Mononuclear cell (primary cell): ENCODE measurements at regions not wholly inside any gene's neighbourhood (a gene's known extent, or its start where the extent isn't known, plus 50 kb on each side); places are given as distances from the start of the nearest gene placed in this dataset.
"Not testable (repeated sequence)": the region's sequence is repeated elsewhere in the genome, so short reads cannot be mapped to it uniquely, and the experiment has no call there.

Source experiments
- H3K27me3 ChIP-seq: 2 replicates; pipeline ENCODE4 v1.6.0; 2011; ENCODE audit warnings: low read length, control low read depth; ENCODE audit not compliant: insufficient read depth
- H3K4me1 ChIP-seq: 2 replicates; pipeline ENCODE4 v1.5.1; 2011; ENCODE audit warnings: mild to moderate bottlenecking, low read length, control low read depth; ENCODE audit not compliant: insufficient read depth
- H3K4me3 ChIP-seq: 2 replicates; pipeline ENCODE4 v1.5.1; 2011; ENCODE audit warnings: mild to moderate bottlenecking, low read length, moderate library complexity
- H3K9me3 ChIP-seq: 2 replicates; pipeline ENCODE4 v1.5.1; 2011; ENCODE audit warnings: low read depth, mild to moderate bottlenecking, control low read depth, low read length

DNA sequence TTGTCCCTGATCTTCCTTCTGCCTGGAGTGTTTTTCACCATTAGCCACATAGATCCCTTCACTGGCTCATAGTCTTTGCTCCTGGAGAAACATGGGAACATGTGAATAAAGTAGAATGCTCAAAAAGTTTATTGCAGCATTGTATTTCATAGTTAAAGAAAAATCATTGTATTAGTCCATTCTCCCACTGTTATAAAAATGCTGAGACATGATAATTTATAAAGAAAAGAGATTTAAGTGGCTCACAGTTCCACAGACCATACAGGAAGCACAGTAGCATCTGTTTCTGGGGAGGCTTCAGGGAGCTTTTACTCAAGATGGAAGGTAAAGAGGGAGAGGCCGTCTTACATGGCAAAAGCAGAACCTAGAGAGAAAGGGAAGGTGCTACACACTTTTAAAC lies 238.3 kb upstream of the OR4E1 start:
- Histone ChIP-seq H3K4me1 (no peaks in the 10 kb centered on the region), H3K27me3 (no peaks in the 10 kb centered on the region), H3K4me3 (no peak overlapping the region), H3K9me3 (no peaks in the 10 kb centered on the region)

- no peak overlapping the region for H3K4me3 ChIP-seq
- H3K9me3 ChIP-seq, result no peaks in the 10 kb centered on the region
- H3K27me3 ChIP-seq, result no peaks in the 10 kb centered on the region
- no peaks in the 10 kb centered on the region for H3K4me1 ChIP-seq
Observed at GRCh38 chr14:21910260-21910659, 236.6 kb upstream of the OR4E1 start.

DNA sequence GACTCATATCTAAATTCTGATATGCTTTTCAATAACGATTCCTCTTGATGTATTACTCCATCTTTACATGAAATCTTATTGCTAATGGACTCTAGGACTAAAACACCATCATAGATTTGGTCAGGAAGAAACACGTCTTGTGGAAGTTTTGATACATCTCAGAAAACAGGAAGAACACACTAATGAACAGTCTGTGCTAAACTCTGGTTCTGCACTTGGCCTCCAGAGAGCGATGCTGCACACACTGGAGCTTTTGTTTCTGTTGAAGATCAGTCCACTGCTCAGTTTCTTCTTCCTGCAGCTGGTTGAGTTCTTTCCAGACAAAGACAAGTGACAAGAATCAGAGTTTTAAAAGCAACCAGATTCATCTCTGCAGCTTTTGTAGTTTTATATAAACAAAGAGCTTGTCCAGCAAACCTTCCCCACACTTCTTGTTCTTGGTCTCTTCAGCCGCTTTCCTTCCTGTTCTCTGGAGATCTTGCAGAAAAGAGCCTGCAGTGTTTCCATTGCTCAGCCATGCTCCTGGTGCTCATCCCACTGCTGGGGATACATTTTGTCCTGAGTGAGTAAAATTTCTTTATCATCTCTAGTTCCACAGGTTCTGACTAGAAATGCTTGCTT lies 229.1 kb upstream of the OR4E1 start:
- no peaks in the 10 kb centered on the region for H3K4me1 ChIP-seq
- no peaks in the 10 kb centered on the region for H3K27me3 ChIP-seq
- peak overlapping the region; percentile 13 for H3K4me3 ChIP-seq
- H3K9me3 ChIP-seq, result no peaks in the 10 kb centered on the region

DNA sequence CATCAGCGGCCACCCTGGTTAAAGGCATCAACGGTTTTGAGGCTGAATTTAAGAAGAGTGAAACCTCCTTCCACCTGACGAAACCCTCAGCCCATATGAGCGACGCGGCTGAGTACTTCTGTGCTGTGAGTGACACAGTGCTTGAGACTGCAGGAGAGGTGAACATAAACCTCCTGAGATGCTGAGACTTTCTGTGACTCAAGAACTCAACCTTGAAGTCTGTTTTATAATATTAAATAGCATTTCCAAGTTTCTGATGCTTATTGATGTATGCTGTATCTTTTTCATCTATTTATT lies 221.2 kb upstream of the OR4E1 start:
- not testable (repeated sequence) for H3K9me3 ChIP-seq, H3K4me3 ChIP-seq, H3K27me3 ChIP-seq, H3K4me1 ChIP-seq

DNA sequence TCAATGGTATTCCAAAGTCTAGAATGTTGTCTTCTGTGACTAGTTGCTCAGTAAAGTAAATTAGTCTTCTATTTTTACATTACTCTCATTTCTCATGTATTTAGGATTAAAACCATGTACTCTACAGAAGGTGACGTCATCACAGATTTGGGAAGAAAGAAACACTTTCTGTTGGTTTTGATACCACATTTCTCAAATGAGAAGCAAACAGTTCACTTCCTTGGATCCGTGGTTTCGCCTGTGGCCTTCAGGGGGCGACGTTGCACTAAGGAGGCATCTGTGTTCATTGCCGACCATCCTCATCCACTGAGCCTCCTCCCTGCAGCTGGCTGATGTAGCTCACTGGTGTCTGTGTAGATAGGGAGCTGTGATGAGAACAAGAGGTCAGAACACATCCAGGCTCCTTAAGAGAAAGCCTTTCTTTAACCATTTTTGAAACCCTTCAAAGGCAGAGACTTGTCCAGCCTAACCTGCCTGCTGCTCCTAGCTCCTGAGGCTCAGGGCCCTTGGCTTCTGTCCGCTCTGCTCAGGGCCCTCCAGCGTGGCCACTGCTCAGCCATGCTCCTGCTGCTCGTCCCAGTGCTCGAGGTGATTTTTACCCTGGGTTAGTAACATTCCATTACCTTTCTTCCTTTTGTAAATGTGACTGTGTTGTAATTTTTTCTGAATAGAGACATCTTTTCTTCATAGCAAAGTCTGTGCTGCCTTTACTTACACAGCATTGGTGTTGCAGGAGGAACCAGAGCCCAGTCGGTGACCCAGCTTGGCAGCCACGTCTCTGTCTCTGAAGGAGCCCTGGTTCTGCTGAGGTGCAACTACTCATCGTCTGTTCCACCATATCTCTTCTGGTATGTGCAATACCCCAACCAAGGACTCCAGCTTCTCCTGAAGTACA lies 220.6 kb upstream of the OR4E1 start:
- Histone ChIP-seq H3K9me3 (no peaks in the 10 kb centered on the region), H3K4me1 (no peaks in the 10 kb centered on the region), H3K27me3 (no peaks in the 10 kb centered on the region), H3K4me3 (no peak overlapping the region)

DNA sequence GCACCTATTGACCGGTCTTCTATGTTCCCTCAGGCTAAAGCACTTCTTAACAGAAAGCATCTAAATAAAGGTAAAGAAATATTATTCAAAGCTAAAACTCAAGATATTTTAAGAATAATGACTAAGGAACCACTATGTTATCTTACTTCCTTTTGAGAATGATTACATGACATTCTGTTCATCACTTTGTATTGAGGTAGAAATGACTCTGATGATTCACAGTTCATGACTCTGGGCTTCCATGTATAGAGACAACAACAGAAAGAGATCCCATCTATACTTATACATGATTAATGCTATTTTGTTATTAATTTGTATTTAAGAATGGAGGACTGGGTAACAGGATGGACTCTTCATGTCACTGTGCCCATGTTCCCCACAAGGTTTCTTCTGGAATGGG lies 218.3 kb upstream of the OR4E1 start:
- Histone ChIP-seq H3K4me1 (peaks cover 6% of the 10 kb centered on the region), H3K27me3 (no peaks in the 10 kb centered on the region), H3K4me3 (no peak overlapping the region), H3K9me3 (no peaks in the 10 kb centered on the region)

DNA sequence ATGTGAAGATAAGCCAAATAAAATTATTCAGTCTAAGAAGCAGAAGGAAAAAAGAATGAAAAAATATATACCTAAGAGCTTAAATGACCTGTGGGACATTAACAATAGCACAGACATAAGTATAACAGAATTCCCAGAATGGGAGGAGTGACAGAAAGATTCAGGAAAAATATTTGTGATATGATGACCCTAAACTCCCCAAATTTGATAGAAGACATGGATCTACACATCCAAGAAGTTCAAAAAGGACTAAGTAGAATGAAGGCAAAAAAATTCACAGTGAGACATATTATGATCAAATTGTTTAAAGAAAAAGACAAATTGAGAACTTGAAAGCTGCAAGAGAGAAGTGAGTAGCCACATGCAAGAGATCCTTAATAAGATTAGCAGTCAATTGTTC lies 211.4 kb upstream of the OR4E1 start:
- no peaks in the 10 kb centered on the region for H3K9me3 ChIP-seq
- no peak overlapping the region for H3K4me3 ChIP-seq
- no peaks in the 10 kb centered on the region for H3K27me3 ChIP-seq
- peaks cover 6% of the 10 kb centered on the region for H3K4me1 ChIP-seq

DNA sequence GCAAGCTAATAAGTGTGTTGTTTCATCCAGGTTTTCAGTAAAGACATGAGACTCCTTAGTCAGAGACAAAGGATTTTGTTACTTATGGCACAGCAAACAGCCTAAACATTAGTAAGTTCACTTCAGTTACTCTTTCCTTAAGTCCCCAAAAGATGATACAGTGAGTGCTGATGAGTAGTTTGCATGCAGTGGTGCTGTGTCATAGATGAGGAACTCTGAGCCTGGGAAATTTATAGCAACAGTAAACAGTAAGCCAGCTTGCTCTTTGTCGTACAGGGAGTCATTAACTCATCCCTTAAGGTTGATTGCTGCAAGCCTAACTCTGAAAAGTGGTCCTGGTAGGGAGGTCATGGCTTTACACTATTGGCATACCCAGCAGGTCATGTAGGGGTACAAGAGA lies 208.6 kb upstream of the OR4E1 start:
- no peaks in the 10 kb centered on the region for H3K27me3 ChIP-seq

GRCh38 chr14:21880918-21881317 lies 207.3 kb upstream of the OR4E1 start:
- no peaks in the 10 kb centered on the region for H3K9me3 ChIP-seq
- H3K27me3 ChIP-seq, result no peaks in the 10 kb centered on the region
- no peak overlapping the region for H3K4me3 ChIP-seq
- no peaks in the 10 kb centered on the region for H3K4me1 ChIP-seq

More for the DNA sequence above, 208.6 kb upstream of the OR4E1 start:
- Histone ChIP-seq H3K4me3 (no peak overlapping the region), H3K4me1 (no peaks in the 10 kb centered on the region), H3K9me3 (no peaks in the 10 kb centered on the region)

DNA sequence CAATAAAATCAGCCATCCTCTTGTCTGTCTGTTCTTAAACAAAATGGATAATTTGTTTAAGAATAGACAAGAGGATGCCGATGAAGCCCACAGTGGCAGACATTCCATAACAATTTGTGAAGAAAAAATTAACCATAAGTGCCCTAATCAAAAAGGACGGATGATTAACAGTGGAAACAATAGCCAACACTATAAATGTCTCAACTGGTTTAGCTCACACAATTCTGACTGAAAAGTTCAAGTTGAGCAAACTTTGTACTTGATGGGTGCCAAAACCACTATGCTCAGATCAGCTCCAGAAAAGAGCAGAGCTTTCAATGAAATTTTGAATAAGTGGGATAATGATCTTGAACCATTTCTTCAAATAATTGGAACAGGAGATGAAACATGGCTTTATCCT lies 202.2 kb upstream of the OR4E1 start:
- Histone ChIP-seq H3K27me3 (no peaks in the 10 kb centered on the region), H3K9me3 (no peaks in the 10 kb centered on the region), H3K4me1 (peaks cover 19% of the 10 kb centered on the region), H3K4me3 (no peak overlapping the region)

- Histone ChIP-seq H3K4me3 (no peak overlapping the region), H3K4me1 (peaks cover 19% of the 10 kb centered on the region), H3K27me3 (no peaks in the 10 kb centered on the region), H3K9me3 (no peaks in the 10 kb centered on the region)
Observed at GRCh38 chr14:21874946-21875345, 201.3 kb upstream of the OR4E1 start.

DNA sequence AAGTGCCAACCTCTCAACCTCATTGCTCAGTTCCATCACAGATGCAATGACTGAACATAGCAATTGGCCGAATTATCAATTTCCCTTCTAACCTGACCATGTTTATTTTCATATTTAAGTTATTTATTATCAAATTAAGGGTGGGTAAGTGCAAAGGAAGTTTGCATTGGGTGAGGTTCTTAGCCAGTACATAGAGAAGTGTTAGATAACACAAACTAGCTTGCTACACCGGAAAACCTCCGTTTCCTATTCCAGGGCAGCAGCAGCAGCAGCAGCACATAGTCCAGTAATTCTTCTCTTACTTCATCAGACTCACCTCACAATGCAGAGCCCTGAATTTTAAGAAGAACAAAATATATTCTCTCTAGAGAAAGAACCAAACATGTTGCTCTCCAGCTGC lies 200.5 kb upstream of the OR4E1 start:
- Histone ChIP-seq H3K9me3 (no peaks in the 10 kb centered on the region), H3K27me3 (no peaks in the 10 kb centered on the region), H3K4me1 (peaks cover 19% of the 10 kb centered on the region), H3K4me3 (no peak overlapping the region)

GRCh38 chr14:21868442-21869046 lies 194.9 kb upstream of the OR4E1 start:
- Histone ChIP-seq H3K4me1 (peaks cover 1% of the 10 kb centered on the region), H3K4me3 (no peak overlapping the region), H3K9me3 (no peaks in the 10 kb centered on the region), H3K27me3 (no peaks in the 10 kb centered on the region)

DNA sequence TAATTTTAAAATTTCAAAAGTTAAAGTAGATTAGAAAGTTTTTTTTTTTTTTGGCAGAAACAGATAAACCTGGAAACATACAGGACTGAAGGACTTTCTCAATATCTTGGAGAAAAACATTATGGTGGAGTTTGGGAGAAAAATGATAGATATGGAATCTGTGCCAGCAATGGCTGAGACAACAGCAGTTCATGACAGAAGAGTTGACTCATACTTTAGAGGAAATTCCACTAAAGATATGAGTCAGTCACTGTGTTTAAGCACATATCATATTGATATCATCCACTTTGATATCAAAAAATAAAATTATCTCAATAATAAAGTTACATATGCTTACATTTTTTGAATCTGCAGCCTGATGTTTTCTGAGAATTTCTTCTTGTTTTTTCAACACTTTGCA lies 193.9 kb upstream of the OR4E1 start:
- no peaks in the 10 kb centered on the region for H3K9me3 ChIP-seq
- H3K4me1 ChIP-seq, result no peaks in the 10 kb centered on the region
- no peaks in the 10 kb centered on the region for H3K27me3 ChIP-seq
- H3K4me3 ChIP-seq, result no peak overlapping the region

GRCh38 chr14:21866479-21866878 lies 192.9 kb upstream of the OR4E1 start:
- Histone ChIP-seq H3K9me3 (no peaks in the 10 kb centered on the region), H3K27me3 (no peaks in the 10 kb centered on the region), H3K4me3 (no peak overlapping the region), H3K4me1 (no peaks in the 10 kb centered on the region)

- H3K9me3 ChIP-seq, result no peaks in the 10 kb centered on the region
- H3K4me3 ChIP-seq, result no peak overlapping the region
- H3K27me3 ChIP-seq, result no peaks in the 10 kb centered on the region
- no peaks in the 10 kb centered on the region for H3K4me1 ChIP-seq
Observed at GRCh38 chr14:21863289-21863688, 189.7 kb upstream of the OR4E1 start.
